NCI-H1417 treated with DMSO at 0.1 percent for 48 hours (cell line): ENCODE measurements at regions not wholly inside any gene's neighbourhood (a gene's known extent, or its start where the extent isn't known, plus 50 kb on each side); places are given as distances from the start of the nearest gene placed in this dataset.
"Not testable (repeated sequence)": the region's sequence is repeated elsewhere in the genome, so short reads cannot be mapped to it uniquely, and the experiment has no call there.

Experiments
- DNase-seq: peaks from one replicate; lab custom pipeline; 2025; lab: John Stamatoyannopoulos, UW

DNA sequence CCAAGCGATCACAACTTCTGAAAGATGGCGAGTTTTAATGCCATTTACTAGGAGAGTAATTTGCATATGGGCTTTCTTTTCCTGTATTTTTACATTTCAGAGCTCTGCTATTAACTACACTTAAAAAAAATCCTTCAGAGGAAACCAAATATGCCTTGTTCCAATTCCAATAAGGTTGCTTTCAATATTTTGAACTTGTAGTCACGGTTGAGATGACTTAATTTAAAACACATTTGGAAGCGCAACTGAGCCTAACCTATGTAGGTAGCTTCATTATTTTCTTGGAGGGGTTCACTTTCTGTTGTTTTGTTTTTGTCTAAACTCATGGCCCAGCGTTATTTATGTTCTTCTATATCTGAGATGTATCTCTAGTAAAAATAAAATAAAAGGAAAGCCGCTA lies 93.4 kb downstream of the BLID start:
- DNase-seq, result no peak

DNA sequence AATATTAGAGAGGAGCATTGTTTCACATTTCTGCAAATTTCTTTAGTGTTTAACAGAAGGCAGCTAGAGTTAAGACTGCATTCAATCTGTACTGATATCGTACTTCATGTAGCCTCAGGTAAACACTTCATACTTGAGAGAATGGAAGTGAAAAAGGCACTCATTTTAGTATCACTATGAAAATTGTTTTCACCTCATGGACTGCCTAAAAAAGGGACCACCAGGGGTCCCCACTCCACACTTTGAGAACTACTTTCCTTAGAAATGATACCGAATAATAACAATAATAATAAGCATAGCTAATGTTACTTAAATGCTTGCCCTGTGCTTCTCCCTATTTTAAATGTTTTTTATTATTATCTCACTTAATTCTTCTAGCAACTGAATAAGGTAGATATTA lies 95.1 kb downstream of the BLID start:
- DNase-seq, result no peak

DNA sequence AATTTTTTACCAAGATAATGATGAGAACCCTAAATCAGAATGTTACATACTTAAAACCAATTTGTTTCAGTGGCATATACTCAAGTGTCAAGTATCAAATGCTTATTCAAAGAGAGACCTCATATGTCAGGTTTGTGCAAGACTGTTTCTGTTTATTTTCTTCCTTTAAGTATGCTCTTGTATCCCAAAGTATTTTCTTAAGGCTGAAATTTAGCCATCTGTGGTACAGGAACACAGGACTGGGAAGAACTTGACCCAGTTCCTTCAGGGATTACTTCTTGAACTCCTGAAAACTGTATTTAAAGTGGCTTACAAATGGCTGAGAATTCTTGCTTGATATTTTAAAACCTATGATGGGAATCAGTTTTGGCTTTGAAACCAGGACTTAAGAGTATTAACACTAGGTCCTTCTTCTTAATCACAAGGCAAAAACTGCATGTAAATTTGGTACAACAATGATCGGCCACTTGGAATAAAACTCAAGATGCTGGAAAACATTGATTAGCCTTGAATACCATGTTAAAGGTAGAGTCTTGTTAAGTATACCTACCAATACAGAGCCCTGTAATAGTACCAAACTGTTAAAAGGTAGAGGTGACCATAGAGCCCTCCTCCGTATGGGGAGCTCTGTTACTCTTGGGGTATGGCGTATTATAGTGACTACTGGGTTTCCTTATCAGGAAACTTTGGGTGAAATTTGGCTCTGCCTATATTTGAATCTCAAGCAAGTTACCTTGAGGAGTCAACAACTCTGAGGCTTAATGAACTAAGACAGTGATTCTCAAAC lies 95.9 kb downstream of the BLID start:
- no peak for DNase-seq

DNA sequence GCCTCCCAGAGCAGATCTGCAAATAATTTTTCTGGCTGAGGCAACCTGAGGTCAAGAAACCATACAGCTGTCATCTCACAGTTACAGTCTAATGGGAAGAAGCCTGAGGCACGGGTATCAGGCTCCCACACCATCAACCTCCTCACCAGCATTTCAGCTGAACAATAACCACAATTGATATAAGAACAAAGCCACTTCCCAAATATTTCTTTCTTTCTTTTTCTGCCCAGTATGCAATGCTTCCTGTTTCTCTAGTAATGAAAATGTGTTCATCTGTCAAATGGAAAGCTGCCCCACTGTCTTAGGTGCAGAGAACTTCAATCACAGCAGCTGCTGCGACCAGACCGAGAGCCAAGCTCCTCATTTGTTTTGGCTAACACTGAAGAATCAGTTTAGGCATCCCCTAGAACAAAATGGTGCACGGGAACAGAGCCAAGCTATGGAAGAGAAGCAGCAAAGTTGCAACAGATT lies 108.4 kb downstream of the BLID start:
- no peak for DNase-seq

DNA sequence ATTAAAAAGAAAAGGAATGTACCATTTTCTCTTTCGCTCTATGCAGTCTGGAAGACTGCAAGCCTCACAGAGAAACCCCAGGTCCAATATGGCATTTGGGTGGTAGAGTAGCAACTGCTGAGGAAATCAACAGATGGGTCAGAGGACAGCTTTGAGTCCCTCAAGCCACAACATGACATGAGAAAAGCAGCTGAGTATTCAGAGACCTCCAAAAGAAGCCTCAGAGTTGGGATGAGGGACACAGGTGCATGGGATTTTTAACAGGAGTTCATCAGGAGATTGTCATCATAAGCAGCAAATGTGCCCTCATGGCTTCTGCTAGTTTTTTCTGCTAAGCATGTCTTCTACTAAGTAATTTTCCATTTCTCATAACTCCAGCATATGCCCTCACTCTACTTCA lies 111.6 kb downstream of the BLID start:
- no peak for DNase-seq

DNA sequence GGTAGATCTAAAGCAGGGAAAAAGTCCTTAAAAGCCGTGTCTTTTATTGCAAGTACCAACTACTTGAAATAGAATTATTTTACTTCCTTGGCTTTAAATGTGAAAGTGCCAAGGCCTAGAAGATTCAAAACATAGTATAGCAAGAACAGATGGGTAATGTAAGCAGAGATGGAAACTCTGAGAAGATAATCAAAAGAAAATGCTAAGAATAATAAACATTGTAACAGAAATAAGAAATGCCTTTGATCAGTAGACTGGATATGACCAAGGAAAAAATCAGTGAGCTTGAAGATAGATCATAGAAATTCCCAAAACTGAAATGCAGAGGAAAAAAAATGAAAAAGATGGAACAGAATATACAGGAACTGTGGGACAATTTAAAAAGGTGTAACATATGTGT lies 113.1 kb downstream of the BLID start:
- DNase-seq, result no peak

DNA sequence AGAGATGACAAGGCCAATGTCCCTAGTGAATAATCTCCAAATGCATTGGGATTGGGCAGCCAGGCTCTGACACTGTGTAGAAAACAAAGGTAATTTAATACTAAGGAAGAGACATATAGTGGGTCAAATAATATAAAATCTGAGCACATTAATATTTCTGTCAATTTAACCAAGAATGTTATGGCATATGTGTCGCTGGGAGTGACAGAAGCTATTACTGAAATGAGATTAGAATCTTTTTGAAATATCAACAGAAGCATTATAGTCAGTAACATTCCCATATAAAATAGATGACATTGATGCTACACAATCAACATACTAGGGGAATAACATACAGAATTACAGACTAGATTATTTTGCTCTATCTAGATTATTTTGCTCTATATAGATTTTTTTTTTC lies 114.0 kb downstream of the BLID start:
- no peak for DNase-seq

DNA sequence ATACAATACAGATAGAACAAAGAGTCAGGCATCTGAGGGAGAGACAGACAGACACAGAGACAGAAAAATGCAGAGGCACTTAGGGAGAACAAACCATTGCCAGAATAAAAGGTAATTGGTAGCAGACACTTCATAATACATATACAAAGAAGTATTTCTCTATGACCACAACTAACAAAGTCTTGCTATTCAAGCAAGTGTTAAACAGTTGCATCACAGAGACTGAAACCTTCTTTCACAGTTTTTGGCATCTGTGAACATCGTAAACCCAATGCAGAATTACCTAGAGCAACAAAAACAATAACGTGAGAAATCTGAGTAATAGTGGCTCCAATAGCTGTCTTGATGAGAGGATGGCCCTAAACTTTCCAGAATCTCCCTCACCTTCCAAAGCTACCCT lies 116.4 kb downstream of the BLID start:
- DNase-seq, result no peak

DNA sequence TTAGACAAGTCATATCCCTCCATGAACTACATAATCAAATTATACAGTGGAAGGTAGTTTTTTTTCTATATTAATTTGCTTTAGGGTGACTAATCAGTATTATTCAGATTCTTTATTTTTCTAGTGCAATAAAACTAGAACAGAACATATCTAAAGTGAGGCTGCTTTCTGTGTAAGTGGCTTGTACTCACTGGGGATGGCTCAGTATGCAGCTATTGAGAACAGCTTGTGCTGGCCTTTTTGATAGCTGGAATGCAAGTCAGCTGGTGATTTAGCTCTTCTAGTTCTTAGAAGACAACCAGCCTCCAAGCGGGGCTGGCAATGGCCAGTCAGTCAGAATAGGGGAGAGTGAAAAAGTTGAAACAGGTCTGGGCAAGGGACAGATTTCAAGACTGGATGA lies 119.4 kb downstream of the BLID start:
- no peak for DNase-seq

DNA sequence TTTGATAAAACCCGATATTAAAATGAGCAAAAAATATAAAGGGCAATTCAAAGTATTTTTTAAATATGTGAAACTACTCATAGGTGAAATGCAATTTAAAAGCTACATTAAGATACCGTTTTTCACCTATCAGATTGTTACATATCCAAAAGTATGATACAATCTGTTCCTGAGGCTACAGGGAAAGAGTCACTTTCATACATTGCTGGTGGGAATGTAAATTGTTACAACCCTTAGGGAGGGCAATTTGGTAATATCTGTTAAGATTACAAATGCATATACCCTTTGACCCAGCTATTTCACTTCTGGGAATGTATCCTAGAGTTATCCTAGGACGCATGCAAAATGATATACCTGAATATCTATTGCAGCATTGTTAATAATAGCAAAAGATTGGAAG lies 132.1 kb downstream of the BLID start:
- DNase-seq, result no peak

DNA sequence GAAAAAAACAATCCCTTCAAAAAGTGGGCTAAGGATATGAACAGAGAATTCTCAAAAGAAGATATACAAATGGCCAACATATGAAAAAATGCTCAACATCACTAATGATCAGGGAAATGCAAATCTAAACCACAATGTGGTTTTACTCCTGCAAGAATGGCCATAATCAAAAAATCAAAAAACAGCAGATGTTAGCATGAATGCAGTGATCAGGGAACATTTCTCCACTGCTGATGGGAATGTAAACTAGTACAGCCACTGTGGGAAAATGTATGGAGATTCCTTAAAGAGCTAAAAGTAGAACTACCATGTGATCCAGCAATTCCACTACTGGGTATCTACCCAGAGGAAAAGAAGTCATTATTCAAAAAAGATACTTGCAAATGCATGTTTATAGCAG lies 138.1 kb downstream of the BLID start:
- not testable (repeated sequence) for DNase-seq

DNA sequence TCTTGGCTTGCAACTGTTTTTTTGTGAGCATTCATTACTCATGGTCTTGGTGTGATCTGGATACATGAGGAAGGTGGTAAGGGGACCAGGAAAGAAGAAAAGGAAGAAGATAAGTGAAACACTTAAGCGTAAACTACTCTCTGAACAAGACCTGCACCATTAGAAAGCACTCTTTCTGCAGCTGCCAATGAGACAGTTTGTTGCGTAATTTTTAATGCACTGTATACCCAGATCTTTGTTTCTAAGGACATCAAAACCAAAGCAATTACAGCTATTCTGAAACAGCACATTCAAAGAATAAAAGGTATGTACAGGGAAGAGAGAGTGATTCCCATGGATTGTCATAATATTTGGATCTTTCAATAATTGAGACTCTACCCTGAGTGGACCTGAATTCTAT lies 147.4 kb downstream of the BLID start:
- DNase-seq, result no peak

DNA sequence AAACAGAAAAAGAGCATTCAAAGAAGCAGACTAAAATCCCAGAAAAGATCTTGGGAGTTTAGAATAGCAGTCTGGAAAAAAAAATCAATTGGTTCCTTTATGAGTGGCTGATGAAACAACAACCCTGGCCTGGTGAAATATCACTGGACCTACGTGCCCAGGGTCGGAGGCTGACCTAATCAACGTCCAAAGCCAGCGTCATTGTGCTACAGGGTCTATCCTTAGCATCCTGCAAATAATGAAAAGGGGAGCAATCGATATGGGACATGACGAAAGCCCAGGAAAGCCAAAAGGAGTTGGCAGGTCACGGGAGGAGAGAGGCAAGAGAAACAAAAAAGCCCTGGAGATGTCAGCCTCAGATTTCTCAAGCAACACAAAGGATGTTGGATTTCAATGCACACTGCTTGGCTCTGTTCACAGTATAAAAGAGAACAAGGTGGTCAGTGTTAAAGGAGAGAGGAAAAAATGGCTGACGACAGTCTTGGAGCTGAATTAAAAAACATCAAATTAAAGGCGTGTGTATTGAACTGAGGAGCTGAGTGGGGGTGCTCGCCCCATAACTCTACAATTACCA lies 148.8 kb downstream of the BLID start:
- no peak for DNase-seq

DNA sequence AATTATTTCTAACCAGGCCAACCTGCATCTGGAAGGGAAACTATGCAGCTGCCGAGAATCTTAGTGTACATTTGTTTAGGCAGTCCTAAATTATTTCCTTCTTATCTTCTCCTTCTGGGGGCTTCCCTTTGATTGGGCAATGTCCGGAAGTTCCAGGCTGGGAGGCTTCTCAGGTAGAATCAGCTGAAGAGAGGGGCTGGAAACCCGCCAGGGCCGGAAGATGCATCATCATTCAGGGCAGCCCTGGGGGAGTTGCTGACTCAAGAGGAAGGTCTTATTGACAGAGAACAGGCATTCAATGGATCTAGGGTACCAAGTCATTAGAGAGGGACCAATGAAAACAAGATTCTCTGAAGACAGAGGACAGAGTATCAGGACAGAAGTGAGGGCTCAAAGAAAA lies 150.7 kb downstream of the BLID start:
- no peak for DNase-seq

DNA sequence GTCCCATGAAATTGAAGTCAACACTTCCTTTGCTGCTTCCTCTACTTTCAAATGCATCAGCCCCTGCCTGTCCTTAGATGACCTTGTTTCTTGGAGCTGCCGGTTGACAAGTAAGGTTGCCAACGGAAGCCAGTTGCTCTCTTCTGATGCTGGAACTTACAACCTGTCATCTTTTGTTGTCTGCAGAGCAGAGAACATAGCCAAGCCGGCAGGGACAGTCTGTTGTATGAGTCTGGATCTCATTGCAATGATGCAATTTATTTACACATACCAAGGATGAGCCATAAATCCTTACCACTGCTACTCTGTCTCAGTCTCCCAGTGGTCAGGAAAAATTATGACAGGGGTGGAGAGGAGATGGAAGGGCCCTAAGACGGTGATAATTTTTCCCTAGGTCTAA lies 151.4 kb downstream of the BLID start:
- no peak for DNase-seq

DNA sequence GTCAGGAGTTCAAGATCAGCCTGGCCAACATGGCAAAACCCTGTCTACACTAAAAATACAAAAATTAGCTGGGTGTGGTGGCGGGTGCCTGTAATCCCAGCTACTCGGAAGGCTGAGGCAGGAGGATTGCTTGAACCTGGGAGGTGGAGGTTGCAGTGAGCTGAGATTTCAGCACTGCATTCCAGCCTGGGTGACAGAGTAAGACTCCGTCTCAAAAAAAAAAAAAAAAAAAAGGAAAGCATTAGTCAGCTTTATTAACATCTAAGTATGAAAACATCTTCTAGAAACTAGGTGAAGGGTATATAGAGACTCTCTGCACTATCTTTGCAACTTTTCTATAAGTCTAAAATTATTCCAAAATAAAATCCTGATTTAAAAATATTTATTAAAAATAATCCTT lies 152.2 kb downstream of the BLID start:
- DNase-seq, result not testable (repeated sequence)

DNA sequence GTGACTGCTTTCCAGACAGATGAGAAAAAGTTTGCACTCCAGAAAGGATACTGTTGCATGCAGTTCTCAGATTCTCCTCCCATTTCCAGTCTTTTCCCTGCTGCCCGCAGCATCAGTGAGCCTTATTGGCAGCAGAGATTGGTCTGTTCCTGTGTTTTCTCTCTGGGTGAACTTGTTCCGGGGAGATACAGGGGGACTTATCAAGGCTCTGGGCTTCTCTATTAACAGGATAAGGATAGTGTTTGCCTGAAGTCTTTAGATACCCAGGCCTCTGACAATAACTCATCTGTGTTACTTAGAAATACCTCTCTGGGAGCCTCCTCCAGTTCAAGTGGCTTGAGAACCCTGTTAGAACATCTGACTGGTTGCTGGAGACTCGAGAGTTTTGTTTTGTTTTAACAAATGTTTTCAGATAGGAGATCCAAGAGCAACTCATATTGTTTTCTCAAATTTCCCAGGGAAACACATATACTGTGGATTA lies 154.7 kb downstream of the BLID start:
- DNase-seq, result no peak

DNA sequence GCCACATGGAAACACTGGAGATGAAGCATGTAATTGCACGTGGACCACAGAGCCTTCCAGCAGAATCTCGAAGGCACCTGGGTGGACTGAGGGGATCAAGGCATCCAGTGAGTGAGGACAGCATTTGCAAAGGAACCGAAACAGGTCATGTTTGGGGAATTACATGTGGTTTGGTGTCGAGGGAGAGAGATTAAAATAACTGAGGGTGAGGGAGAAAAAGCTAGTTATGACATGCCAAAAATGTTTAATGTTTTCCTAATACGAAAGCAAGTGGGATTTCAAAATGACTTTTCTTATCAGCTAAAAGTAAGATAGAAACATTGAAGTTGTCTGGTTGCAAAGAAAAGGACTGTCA lies 157.1 kb downstream of the BLID start:
- DNase-seq, result no peak

DNA sequence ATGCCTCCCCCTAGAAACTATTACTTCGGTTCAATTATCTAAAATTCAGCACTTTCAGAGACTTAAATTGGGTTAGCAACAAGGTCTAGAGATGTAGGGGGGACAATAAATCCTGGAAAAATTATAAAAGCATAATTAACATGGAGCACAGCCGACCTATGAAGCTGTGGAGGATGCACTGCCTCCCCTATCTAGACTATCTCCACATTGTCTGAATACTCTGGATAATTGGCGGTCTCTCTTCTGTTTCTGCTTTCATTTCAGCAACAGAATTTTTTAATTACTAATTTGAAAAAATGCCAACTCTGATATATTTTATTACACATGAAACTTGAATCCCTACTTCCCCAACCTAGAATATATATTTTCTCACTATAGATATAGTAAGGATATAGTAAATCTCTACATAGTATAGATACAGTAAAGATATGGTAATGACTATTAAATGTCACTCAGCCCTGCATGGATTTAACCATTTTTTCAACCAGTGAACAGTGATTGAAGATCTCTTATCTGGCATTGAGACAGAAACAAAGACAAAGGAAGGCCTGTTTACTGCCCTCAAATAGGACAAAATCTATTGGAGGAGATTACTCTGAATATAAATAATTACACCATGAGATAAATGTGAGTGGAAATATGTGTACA lies 157.6 kb downstream of the BLID start:
- no peak for DNase-seq

DNA sequence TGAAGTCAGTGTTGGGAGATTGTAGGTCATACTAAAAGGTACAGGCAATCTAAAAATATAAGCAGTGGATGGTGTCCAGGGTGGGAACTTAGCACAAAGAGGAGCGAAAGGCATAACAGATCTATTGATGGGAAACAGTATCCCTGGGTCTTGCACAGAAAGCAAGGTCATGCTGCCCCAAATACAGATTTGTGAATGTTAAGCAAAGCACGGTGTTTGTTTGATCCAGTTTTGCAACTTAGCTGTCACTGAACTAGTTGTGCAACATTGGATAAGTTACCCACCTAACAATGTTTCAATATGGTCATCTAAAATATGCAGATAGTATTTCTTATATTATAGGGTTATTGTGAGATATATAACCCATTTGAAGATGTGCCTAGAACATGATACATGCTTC lies 162.9 kb downstream of the BLID start:
- DNase-seq, result no peak

DNA sequence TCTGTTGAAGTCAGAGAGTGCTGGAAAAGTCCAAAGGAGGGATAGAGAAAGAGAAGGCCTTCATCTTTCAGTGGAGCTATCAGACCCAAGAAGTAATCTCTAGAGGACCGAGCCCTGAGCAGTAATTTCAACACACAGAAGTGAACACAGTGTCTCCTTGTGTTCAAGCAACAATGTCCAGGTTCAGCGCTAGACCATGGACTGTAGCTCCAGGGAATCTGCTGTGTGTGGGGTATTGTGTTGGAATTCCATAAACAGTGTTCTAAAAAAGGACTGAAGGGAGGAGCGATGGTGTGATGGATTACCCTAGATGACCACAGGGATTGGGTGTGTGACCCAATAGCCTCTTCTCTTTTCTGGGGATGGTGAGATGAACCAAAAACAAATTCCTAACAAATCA lies 165.9 kb downstream of the BLID start:
- no peak for DNase-seq

DNA sequence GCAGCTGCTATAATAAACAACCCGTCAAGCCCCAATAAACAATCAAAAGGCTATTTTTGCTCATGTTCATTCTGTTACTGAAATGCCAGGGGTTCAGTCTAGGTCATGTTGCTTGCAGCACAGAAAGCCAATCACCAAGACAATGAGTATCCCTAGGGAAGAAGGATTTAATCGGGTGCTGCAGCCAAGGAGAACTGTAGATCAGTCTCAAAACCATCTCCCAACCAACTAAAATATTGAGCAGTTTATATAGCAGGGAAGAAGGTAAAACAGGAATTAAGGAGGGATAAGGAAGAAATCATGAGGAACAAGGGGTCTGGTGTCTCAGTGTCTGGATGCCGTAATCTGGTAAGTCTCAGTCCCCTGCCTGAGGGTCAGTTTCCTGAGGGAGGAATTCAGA lies 169.5 kb downstream of the BLID start:
- no peak for DNase-seq

DNA sequence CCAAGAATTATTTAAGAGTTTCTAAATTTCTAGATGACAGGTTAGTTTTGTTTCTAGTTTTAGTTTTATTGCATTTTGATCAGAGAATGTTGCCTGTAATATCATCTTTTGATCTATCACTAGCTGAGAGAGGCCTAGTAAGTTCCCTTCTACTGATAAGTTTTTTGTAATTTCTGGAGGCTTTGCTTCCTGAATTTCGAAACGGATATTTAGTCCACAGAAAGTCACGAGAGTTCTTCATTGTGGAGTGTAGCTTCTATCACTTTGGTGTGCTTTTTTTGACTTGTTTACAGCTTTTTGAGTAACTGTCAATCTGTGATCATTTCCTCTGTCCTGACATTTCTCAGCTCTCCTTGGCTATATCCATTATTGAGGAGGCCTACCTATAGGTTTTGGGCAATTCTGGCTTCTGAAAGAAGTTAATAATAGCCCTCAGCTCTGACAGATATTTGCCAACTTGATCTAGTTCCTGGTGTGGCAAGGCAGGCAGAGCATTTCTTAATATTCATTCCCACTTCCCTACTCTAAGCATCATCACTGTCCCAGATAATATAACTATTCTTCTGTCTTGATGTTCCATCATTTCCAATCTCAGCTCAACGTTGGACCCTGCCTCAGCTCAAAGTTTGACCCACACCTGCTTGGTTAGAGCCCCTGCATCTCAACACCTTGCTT lies 171.3 kb downstream of the BLID start:
- no peak for DNase-seq
